ENCODE measurements at regions not wholly inside any gene's neighbourhood (a gene's known extent, or its start where the extent isn't known, plus 50 kb on each side); places are given as distances from the start of the nearest gene placed in this dataset.
A peak's percentile ranks its signal among the peaks of the same experiment; 100 is the strongest.
"Not testable (repeated sequence)": the region's sequence is repeated elsewhere in the genome, so short reads cannot be mapped to it uniquely, and the experiment has no call there.

- peak in 1 of 2 donors; percentile 83 for DNase-seq (ENCODE audit: low spot score in 2 of 2)
- TF ChIP-seq CTCF (IDR thresholded peaks at IDR 0.05), result no peak
- TF ChIP-seq POLR2A (IDR thresholded peaks at IDR 0.05), result no peak
- intact Hi-C loops (cut with DNase I; ENCODE audit: low total_unique reads), result loop anchor here (5.0 to 10.0 kb wide), 3 partner anchors 69 to 206 kb away; no protein-coding TSS in a partner anchor
- WGBS, 2 donors, result 52 to 53% methylated on average over 12 to 17 of the region's 23 CpGs
- H3K4me3 ChIP-seq (ENCODE audit: low read depth, poor library complexity, severe bottlenecking), result no peak overlapping the region
These were observed 196.4 kb downstream of the IGLL1 start for GRCh38 chr22:23383491-23384361.

GRCh38 chr22:23382428-23383218 lies 197.5 kb downstream of the IGLL1 start:
- intact Hi-C loops (cut with DNase I; ENCODE audit: low total_unique reads), result loop anchor here (5.0 to 10.0 kb wide), 3 partner anchors 68 to 205 kb away; no protein-coding TSS in a partner anchor
- H3K4me3 ChIP-seq (ENCODE audit: low read depth, poor library complexity, severe bottlenecking), result no peak overlapping the region
- peak in 1 of 2 donors; percentile 78 for DNase-seq (ENCODE audit: low spot score in 2 of 2)
- whole genome bisulfite sequencing, 2 donors, result 74 to 79% methylated on average over 16 of the region's 16 CpGs
- TF ChIP-seq CTCF (IDR thresholded peaks at IDR 0.05), result no peak
- no peak for TF ChIP-seq POLR2A (IDR thresholded peaks at IDR 0.05)

GRCh38 chr22:23381661-23382427 lies 198.2 kb downstream of the IGLL1 start:
- TF ChIP-seq CTCF (IDR thresholded peaks at IDR 0.05) (no peak), POLR2A (IDR thresholded peaks at IDR 0.05) (no peak)
- intact Hi-C loops (cut with DNase I; ENCODE audit: low total_unique reads), result loop anchor here (5.0 to 10.0 kb wide), 3 partner anchors 67 to 205 kb away; no protein-coding TSS in a partner anchor
- DNase-seq (ENCODE audit: low spot score in 2 of 2), result peak in 1 of 2 donors; percentile 82
- H3K4me3 ChIP-seq (ENCODE audit: low read depth, poor library complexity, severe bottlenecking), result no peak overlapping the region
- 78 to 89% methylated on average over 9 to 15 of the region's 16 CpGs for WGBS, 2 donors

- intact Hi-C loops (cut with DNase I; ENCODE audit: low total_unique reads), result loop anchor here (5.0 to 10.0 kb wide), 3 partner anchors 66 to 204 kb away; no protein-coding TSS in a partner anchor
- DNase-seq (ENCODE audit: low spot score in 2 of 2), result peak in 1 of 2 donors; percentile 61
- no peak overlapping the region for H3K4me3 ChIP-seq (ENCODE audit: low read depth, poor library complexity, severe bottlenecking)
- TF ChIP-seq CTCF (IDR thresholded peaks at IDR 0.05) (no peak), POLR2A (IDR thresholded peaks at IDR 0.05) (no peak)
- WGBS, 2 donors, result 91 to 96% methylated on average over 4 of the region's 4 CpGs
These were observed 199.2 kb downstream of the IGLL1 start for GRCh38 chr22:23380911-23381310.

GRCh38 chr22:23380230-23380573 lies 199.9 kb downstream of the IGLL1 start:
- no peak overlapping the region for H3K4me3 ChIP-seq (ENCODE audit: low read depth, poor library complexity, severe bottlenecking)
- no peak for DNase-seq (ENCODE audit: low spot score in 2 of 2)
- WGBS, 2 donors, result 51% methylated on average over 5 of the region's 5 CpGs; no CpG with 5 or more reads in 1 of the 2 donors
- intact Hi-C loops (cut with DNase I; ENCODE audit: low total_unique reads), result loop anchor here (5.0 to 10.0 kb wide), 3 partner anchors 65 to 203 kb away; no protein-coding TSS in a partner anchor
- TF ChIP-seq CTCF (IDR thresholded peaks at IDR 0.05), result no peak
- TF ChIP-seq POLR2A (IDR thresholded peaks at IDR 0.05), result no peak

- not testable (repeated sequence) for H3K4me3 ChIP-seq (ENCODE audit: low read depth, poor library complexity, severe bottlenecking)
- intact Hi-C loops (cut with DNase I; ENCODE audit: low total_unique reads), result loop anchor here (5.0 to 10.0 kb wide), 3 partner anchors 65 to 202 kb away; no protein-coding TSS in a partner anchor
- WGBS, 2 donors, result 84 to 93% methylated on average over 7 to 8 of the region's 18 CpGs
- peak in 1 of 2 donors; percentile 81 for DNase-seq (ENCODE audit: low spot score in 2 of 2)
These were observed 199.4 kb downstream of the BCR start for GRCh38 chr22:23379540-23380229.

Measured in lower leg skin (tissue), 4 donors.